Testis (tissue), 2 donors: ENCODE measurements at regions not wholly inside any gene's neighbourhood (a gene's known extent, or its start where the extent isn't known, plus 50 kb on each side); places are given as distances from the start of the nearest gene placed in this dataset.

ENCODE experiments used
- CTCF ChIP-seq, 3 experiments: fragments of 450-650 bp in 2 of 3; fragments of 200-600 bp in 1 of 3; sonication (generic) in 1 of 3; IDR thresholded peaks; one replicate each; pipeline ENCODE4 v1.5.1; 2016 to 2019; ENCODE audit warnings: antibody characterized with exemption in 3 of 3, mild to moderate bottlenecking in 2 of 3, moderate library complexity in 1 of 3
- POLR2A ChIP-seq: fragments of 450-650 bp; IDR thresholded peaks from one replicate; pipeline ENCODE4 v1.6.1; 2017; ENCODE audit warnings: antibody characterized with exemption, mild to moderate bottlenecking, moderate library complexity

- TF ChIP-seq CTCF (IDR thresholded peaks at IDR 0.05) (no peak), POLR2A (no peak)
These were observed 828.9 kb downstream of the EPHA4 start for GRCh38 chr2:220743203-220743602.
